ENCODE measurements at regions not wholly inside any gene's neighbourhood (a gene's known extent, or its start where the extent isn't known, plus 50 kb on each side); places are given as distances from the start of the nearest gene placed in this dataset.

GRCh38 chr5:101687349-101687985 lies 608.6 kb downstream of the SLCO4C1 start:
- POLR2A ChIA-PET: no interaction called here
- no peak for ATAC-seq
- DNase-seq (ENCODE audit: low read depth, low spot score): no peak
- CTCF ChIA-PET: no interaction called here
- intact Hi-C loops (cut with micrococcal nuclease; ENCODE audit: unreplicated experiment) (no loop called here), in situ Hi-C loops (cut with HindIII; ENCODE audit: low pct_unique_long_range_greater_than_20kb, low sequenced_read_pairs) (no loop called here)
- Histone ChIP-seq H3K4me1 (ENCODE audit: control insufficient read depth, insufficient read depth, low read length) (no peaks in the 10 kb centered on the region), H3K27ac (ENCODE audit: low read length) (no peak overlapping the region), H3K9me3 (ENCODE audit: control insufficient read depth, insufficient read depth, low read depth, low read length) (no peaks in the 10 kb centered on the region), H3K36me3 (ENCODE audit: control insufficient read depth, insufficient read depth, low read length) (no peaks in the 10 kb centered on the region), H3K27me3 (ENCODE audit: control insufficient read depth, insufficient read depth, low read length) (no peaks in the 10 kb centered on the region), H3K4me3 (ENCODE audit: low read depth in 2 of 2, low read length in 2 of 2) (no peak overlapping the region)
- BruUV-seq (replicated peaks): no TSS peak
- no peak for TF ChIP-seq CTCF (IDR thresholded peaks at IDR 0.05)
- TF ChIP-seq POLR2AphosphoS5 (IDR thresholded peaks at IDR 0.05; ENCODE audit: low read depth, low read length): no peak
- TF ChIP-seq REST (IDR thresholded peaks at IDR 0.05; ENCODE audit: insufficient read depth in 1 of 2, low read depth in 2 of 2, low read length in 1 of 2): no peak
- no peak for TF ChIP-seq TCF7L2 (IDR thresholded peaks at IDR 0.05; ENCODE audit: low read depth, low read length)
- no peak for TF ChIP-seq SIN3A (IDR thresholded peaks at IDR 0.05; ENCODE audit: borderline replicate concordance, insufficient read depth, low read depth, low read length)

- BruUV-seq (replicated peaks): no TSS peak
- Histone ChIP-seq H3K4me3 (ENCODE audit: low read depth in 2 of 2, low read length in 2 of 2) (no peak overlapping the region), H3K27ac (ENCODE audit: low read length) (no peak overlapping the region), H3K4me1 (ENCODE audit: control insufficient read depth, insufficient read depth, low read length) (no peaks in the 10 kb centered on the region), H3K36me3 (ENCODE audit: control insufficient read depth, insufficient read depth, low read length) (no peaks in the 10 kb centered on the region), H3K27me3 (ENCODE audit: control insufficient read depth, insufficient read depth, low read length) (no peaks in the 10 kb centered on the region), H3K9me3 (ENCODE audit: control insufficient read depth, insufficient read depth, low read depth, low read length) (no peaks in the 10 kb centered on the region)
- no peak for TF ChIP-seq POLR2AphosphoS5 (IDR thresholded peaks at IDR 0.05; ENCODE audit: low read depth, low read length)
- TF ChIP-seq CTCF (IDR thresholded peaks at IDR 0.05): no peak
- TF ChIP-seq REST (IDR thresholded peaks at IDR 0.05; ENCODE audit: insufficient read depth in 1 of 2, low read depth in 2 of 2, low read length in 1 of 2): no peak
- no peak for TF ChIP-seq SIN3A (IDR thresholded peaks at IDR 0.05; ENCODE audit: borderline replicate concordance, insufficient read depth, low read depth, low read length)
- no peak for TF ChIP-seq TCF7L2 (IDR thresholded peaks at IDR 0.05; ENCODE audit: low read depth, low read length)
- ATAC-seq (no peak), DNase-seq (ENCODE audit: low read depth, low spot score) (no peak)
- intact Hi-C loops (cut with micrococcal nuclease; ENCODE audit: unreplicated experiment): no loop called here
- ChIA-PET POLR2A (interaction anchor here (0.7 kb wide), 1 partner anchor 58 kb away, joined by 3 read pairs; no protein-coding TSS in a partner anchor), CTCF (no interaction called here)
- in situ Hi-C loops (cut with HindIII; ENCODE audit: low pct_unique_long_range_greater_than_20kb, low sequenced_read_pairs): no loop called here
Measured at GRCh38 chr5:101686536-101687157, 609.4 kb downstream of the SLCO4C1 start.
